GM18519 (cell line): ENCODE measurements at regions not wholly inside any gene's neighbourhood (a gene's known extent, or its start where the extent isn't known, plus 50 kb on each side); places are given as distances from the start of the nearest gene placed in this dataset.
A peak's percentile ranks its signal among the peaks of the same experiment; 100 is the strongest.

ENCODE experiments used
- ATAC-seq: cut with Tn5 transposase; IDR thresholded peaks from one replicate; pipeline ENCODE4 v1.9.1; 2021; ENCODE audit warnings: mild to moderate bottlenecking, moderate library complexity; ENCODE audit not compliant: unreplicated experiment, low FRiP score

GRCh38 chr10:113317489-113317888 lies 235.4 kb upstream of the HABP2 start:
- no peak for ATAC-seq

GRCh38 chr10:113319479-113319878 lies 233.4 kb upstream of the HABP2 start:
- ATAC-seq, result no peak

DNA sequence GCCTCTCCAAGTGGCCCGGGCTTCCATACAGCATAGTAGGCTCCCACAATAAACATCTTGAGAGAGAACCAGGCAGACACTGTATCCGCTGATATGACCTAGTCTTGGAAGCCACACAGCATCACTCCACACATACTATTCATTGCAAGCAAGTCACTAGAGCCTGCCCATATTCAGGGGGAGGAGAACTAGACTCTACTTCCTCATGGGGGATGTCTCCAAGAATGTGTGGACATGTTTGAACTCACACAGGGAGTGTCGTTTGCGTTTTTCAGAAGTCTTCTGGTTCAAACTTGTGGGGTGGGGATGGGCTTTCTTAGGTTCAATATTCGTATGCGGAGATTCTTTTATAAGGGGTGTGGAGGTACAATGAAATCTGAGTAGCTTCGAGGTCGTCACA lies 232.6 kb upstream of the HABP2 start:
- no peak for ATAC-seq

DNA sequence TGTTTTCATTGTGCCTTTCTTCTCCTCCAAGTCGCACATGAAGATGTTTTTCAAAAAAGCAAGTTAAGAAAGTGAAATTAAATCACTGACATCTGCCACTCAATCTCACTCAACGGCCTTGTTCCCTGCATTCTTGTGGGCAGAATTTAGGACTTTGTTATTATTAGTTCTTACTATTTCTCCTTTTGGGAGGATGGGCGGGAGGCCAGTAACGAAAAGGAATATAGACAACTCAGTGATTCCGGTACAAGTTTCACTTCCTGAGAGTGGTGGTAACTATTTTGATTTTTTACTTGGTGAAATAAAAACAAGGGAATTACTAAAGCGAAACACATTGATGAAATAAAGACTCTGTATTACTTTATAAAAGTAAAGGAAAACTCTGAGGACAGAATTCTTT lies 231.9 kb upstream of the HABP2 start:
- no peak for ATAC-seq

DNA sequence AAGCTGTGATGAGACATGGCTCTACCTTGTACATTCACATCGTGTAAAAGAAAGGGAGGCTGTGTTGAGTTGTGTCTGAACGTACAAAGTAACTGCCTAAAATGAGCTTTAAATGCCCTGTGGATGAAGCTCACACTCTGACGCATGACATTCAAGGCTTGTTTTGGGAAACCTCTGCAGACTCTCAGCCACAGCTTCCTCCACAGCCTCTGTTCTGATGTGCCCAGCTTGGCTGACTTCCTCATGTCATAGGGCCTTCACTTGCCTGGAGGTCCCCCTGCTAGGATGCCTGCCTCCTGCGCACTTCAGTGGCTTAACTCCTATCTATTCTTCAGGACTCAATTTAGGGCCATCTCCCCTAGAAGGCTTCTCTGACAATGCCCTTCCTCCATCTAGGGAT lies 230.0 kb upstream of the HABP2 start:
- no peak for ATAC-seq

GRCh38 chr10:113323985-113324384 lies 228.9 kb upstream of the HABP2 start:
- ATAC-seq, result no peak

GRCh38 chr10:113326160-113327111 lies 226.4 kb upstream of the HABP2 start:
- ATAC-seq, result peak; percentile 94

DNA sequence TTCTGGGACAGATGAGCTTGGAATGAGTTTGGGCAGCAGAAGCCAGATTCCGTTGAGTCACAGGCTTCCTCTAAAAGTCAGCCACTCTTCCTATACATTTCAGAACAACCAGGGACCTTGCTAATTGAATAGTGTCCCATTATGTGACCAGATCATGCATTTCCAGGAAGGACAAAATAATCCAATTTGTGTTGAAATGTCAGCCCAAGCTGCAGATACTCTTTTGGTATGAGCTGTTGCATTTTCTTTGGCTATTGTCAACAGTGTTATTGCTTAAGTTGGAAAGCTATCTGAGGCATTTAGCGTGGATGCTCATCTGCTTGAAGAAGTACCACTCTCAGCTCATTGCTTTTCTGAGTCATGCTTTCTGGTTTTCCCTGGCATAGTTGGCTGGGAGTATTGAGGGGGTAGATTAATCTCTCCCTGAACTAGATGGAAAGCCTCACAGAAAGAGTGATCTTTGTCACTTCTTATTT lies 223.7 kb upstream of the HABP2 start:
- ATAC-seq, result no peak

DNA sequence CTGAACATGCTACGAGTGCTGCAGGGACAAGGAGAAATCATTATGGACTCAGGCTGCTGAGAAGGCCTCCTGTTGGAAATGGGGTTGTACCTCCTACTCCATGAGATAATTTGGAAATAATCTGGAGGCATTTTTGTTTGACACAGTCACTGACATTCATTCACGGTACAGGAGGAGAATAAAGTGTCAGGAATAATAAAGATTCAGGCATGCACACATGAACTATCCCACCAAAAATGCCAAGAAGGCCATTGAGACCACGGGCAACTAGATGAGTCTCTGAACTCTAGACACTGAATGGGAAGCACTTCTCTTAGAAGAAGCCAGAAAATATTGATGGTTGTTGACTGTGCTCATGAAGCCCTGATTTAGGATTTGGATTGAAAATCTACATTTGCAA lies 220.9 kb upstream of the HABP2 start:
- ATAC-seq, result no peak

DNA sequence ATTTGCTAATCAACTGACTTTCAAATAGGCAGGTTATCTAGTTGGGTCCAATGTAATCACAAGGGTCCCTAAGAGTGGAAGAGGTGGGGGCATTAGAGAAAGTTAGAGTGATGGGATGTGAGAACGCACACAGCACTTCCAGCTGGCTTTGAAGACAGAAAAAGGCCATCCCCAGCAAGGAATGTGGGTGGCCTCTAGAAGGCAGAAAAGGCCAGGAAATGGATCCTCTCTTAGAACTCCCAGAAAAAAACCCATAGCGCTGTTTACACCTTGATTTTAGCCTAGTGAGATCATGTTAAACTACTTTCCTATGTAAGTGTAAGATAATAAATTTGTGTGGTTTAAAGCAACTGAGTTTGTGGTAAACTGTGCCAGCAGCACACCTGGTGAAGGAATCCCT lies 219.5 kb upstream of the HABP2 start:
- no peak for ATAC-seq

- ATAC-seq, result no peak
Observed at GRCh38 chr10:113335592-113335991, 217.3 kb upstream of the HABP2 start.

GRCh38 chr10:113336549-113337130 lies 216.2 kb upstream of the HABP2 start:
- no peak for ATAC-seq

- no peak for ATAC-seq
Observed at GRCh38 chr10:113337142-113337541, 215.7 kb upstream of the HABP2 start.

- ATAC-seq, result no peak
Observed at GRCh38 chr10:113339121-113339520, 213.7 kb upstream of the HABP2 start.

- no peak for ATAC-seq
Observed at GRCh38 chr10:113340282-113340681, 212.6 kb upstream of the HABP2 start.

DNA sequence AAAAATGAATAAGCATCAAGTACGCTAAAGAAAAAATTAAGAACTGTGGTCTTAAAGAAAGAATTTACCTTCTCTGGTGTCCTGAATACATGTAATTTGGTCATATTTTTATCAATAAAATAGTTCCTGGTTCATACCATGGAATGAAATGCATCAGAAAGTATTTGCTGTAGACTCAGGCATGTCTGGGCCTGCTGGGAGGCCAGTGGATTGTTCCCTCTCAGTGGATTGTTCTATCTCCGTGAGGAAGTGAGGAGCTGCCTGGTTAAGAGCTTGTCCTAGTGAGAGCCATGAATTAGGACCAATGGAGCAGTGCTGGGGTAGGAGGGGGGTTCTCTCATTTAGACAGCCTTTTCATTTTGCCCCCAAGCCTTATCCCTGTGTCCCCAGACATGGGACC lies 211.7 kb upstream of the HABP2 start:
- ATAC-seq, result no peak

DNA sequence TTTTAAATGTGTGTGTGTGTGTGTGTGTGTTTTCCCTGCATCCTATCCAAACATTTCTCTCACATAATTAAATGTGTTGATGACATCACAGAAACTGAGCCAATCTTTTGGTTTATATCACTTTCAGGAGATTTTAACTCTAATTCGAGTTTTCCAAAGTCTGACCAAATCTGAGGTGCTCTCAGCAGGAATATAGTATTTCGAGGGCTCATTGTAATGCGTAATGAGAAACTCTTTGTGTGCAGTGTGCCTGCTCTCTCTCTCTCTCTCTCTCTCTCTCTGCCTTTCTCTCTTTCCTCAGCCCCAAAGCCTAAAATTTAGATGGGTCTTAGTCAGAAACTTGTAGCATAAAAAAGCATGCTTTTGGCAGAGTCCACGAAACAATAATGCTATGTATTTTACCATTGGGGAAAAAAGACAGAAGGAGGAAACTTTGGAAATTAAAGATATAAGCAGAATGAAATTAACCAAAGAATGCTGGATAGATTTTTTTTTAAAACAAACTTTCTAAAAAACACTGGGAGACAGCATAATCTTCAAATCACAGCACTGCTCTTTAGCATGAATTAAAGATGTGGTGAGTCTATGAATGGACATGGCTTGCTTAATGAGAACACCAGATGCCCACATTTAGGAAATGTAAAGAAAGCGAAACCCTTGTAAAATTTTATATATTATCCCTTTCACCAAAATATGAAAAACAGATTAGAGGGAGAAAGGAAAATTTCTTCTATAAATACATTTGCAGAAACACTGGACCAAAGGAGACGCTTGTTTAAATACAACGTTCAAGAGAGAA lies 206.8 kb upstream of the HABP2 start:
- ATAC-seq, result no peak

GRCh38 chr10:113347508-113347907 lies 205.3 kb upstream of the HABP2 start:
- ATAC-seq, result no peak

- no peak for ATAC-seq
Observed at GRCh38 chr10:113348694-113349093, 204.2 kb upstream of the HABP2 start.

GRCh38 chr10:113350311-113351040 lies 202.4 kb upstream of the HABP2 start:
- no peak for ATAC-seq
